Activated CD8-positive, alpha-beta memory T cell treated with anti-CD3 and anti-CD28 coated beads for 4 hours (primary cell): ENCODE measurements at regions not wholly inside any gene's neighbourhood (a gene's known extent, or its start where the extent isn't known, plus 50 kb on each side); places are given as distances from the start of the nearest gene placed in this dataset.

Source experiments
- DNase-seq, 2 donors: peaks; one replicate each; pipeline ENCODE4 v3.0.0-alpha.2; 2020; ENCODE audit warnings: low read depth in 2 of 2

DNA sequence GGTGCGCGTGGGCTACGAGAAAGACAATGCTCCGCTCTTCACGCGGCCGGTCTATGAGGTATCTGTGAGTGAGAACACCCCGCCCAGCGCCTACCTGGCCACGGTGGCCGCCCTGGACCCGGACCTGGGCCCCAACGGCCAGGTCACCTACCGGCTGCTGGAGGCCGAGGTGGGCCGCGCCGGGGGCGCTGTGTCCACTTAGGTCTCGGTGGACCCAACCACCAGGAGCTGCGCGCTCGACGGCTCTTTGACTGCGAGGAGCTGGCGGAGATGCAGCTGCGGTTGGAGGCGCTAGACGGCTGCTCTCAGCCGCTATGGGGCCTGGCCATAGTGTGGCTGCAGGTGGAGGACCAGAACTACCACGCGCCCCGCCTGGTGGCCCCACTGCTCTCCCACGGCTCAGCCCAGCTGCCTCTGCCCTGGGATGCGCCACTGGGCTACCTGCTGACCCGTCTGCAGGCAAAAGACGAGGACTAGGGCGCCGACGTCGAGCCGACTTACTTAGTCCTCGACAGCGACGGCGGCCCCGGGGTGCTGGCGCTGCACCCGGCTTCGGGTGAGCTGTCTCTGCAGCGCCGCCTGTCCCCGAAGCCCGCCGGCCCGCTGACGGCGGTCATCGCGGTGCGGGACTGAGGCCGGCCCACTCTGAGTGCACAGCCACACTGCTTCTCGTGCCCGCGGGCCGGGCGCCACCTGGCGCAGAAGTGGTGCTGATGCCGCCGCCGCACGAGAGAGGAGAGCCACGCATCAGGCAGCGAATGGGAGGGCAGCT is 173.0 kb downstream of the OLFM4 start:
- DNase-seq, result no peak

DNA sequence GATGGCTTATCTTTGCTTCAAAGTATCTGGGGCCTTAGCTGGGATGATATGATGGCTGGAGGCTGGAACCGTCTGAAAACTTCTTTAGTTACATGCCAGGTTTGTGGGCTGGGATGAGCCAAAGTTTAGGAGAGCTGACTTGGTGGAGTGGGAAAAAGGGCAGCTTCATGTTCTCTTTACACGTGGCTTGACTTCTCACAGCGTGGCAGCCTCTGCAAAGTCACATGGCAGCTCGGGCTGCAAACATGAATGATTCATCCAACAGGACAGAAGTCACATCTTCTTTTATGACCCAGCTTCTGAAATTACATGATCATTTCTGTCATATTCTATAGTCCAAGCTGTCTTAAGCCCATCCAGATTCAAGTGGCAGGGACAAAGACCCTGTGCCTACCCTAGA is 176.0 kb downstream of the OLFM4 start:
- DNase-seq, result no peak

DNA sequence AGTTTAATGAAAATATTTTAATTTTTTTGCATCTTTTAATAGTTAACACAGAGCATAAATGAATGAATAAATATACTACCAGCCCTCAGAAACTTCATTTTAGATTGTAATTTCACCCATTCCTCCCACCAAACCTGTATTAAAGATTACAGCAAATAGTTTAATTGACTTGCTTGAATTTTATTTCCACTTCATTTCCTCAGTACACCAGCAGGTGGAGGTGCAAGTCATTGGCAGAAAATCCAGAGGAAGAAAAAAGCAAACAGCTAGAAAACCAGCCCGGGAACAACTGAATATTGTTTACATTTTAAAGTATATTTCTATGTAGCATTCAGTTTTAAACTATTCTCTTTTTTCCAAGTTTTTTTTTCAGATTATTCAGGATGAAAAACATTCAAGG is 177.8 kb downstream of the OLFM4 start:
- DNase-seq, result no peak

DNA sequence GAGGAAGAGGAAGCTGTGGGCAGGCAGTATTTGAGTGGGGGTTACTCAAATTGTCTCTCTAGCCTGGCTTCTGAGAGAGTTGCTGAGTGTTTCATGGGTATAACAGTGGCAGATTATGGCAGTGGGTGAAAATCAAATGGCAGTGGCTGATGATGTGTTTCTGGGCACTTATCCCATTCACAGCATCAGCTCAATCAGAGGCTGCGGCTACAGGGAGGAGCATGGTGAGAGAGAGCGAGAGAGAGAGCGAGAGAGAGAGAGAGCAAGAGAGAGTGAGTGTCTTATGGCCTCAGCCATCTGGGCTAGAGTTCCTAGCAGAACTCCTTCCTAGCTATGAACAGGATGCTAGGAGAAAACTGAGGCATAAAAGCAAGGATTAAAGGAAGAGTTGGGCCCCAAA is 178.9 kb downstream of the OLFM4 start:
- no peak for DNase-seq

DNA sequence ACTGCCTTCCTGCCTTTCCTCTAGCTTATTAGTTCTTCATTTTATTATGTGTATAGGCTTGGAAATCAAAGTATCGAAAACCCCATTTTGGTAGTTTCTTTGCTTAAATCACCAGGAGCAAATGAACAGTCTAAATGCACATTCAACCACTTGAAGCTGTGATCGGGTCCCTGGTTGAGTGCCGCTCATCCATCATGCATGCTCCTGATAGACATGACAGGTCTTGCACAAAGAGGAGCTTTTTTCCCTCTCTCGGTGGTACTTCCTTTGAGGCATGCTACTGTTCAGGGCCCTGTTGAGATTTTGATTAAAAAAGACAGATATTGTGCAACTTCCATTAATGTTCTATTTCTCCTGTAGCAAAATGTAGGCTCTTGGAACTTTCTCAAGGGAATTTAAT is 185.8 kb downstream of the OLFM4 start:
- no peak for DNase-seq

DNA sequence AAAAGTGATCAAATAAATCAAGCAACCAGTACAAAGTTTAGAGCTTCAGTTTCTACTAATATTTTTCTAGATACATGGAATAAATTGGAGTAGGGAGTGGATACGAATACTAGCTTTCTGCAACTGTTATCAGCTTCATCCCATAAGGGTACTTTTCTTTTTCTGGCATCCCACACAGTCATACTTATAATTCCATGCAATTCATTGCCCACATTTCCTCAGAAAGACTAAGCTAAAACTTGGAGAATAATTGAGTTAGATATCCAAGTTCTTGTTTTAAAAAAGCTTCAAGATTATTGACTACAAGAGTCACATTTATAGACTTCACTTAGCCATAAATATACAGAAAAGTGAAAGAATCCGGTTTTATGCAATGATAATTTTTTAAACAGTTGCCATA is 186.9 kb downstream of the OLFM4 start:
- DNase-seq, result no peak

DNA sequence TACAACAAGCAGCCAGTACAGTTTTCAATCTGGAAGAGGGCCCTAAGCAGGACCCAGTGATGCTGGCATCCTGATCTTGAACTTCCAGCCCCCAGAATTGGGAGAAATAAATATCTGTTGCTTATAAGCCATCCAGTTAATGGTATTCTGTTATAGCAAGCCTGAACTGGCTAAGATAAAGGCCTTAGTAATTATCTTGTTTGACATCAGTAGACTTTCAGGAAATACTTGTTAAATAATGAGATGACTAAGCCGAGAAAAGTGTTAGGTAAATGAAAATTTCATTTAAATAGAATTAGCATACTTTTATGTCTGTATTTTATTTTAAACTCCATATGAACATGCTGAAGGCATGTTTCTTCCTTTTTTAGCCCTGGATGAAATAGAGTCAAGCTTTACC is 188.2 kb downstream of the OLFM4 start:
- DNase-seq, result no peak

DNA sequence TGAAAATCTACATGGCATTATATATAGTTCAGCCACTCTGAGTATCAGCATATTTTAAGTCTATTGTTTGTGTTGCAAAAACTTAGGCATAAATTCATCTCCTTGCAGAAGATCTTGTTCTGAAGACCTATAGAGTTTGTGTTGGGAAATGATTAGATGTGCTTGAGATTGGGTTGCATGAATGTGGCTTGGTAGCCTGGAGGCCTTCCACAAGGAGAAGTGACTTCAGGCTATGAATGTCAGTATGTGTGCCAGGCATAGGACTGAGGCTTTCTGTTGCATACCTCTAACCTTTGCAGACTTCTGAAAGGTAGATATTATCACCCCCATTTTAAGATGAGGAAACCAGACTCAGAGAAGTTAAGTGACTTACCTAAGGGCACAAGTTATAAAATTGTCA is 188.6 kb downstream of the OLFM4 start:
- no peak for DNase-seq

DNA sequence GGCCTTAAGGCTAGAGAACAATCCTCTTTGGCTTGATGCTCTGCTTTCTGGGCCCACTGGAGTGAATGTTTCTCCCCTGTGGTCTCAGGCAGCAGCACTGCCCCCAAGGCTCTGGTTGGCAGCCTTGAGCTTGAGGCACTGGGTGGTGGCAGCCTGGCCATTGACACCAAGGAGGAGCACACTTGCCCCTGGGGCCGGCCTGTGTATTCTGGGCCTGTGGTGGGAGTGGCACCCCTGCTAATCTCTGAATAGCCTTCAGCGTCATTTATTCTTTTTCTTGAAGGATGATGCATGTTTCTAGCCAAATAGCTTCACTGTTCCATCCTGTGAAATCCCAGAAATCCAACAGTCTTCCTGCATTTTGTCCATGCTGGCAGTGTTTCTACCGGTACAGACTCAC is 191.4 kb downstream of the OLFM4 start:
- no peak for DNase-seq

DNA sequence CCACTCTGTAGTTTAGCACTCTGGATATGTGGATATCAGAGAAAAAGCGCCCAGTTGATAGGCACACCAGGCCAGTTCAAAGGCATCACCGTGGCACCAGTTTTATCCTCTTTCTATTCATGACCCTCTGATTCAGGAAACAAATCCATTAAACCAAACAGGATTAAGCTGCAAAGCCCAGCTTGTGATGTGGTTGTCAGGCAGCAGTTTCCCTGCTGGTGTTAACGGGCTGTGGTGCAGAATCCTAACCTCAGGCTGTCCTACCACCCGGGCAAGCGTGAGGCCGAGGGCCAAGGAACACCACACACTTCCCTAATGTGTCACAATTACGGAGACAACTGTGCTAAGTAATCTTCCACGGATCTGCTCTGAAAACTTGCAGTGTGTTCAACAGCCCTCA is 209.1 kb downstream of the OLFM4 start:
- no peak for DNase-seq

DNA sequence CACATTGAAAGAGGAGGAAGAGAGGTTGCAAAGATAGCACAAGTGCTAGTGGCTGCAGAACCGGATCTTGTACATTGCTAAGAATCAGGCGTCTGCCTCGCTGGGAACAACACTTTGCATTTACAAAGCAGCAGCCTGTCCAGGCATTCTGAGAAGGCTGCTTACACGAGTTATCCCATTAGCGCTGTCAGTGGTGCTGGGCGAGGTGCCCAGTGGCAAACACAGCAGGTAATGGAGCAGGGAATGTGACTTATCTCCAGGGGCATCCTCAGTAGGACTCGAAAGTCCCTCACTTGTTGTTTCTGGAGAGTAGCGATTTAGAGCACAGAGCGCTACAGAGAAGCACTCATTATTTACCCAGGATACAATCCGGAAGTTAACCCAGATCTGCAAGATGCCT is 209.6 kb downstream of the OLFM4 start:
- DNase-seq, result no peak

DNA sequence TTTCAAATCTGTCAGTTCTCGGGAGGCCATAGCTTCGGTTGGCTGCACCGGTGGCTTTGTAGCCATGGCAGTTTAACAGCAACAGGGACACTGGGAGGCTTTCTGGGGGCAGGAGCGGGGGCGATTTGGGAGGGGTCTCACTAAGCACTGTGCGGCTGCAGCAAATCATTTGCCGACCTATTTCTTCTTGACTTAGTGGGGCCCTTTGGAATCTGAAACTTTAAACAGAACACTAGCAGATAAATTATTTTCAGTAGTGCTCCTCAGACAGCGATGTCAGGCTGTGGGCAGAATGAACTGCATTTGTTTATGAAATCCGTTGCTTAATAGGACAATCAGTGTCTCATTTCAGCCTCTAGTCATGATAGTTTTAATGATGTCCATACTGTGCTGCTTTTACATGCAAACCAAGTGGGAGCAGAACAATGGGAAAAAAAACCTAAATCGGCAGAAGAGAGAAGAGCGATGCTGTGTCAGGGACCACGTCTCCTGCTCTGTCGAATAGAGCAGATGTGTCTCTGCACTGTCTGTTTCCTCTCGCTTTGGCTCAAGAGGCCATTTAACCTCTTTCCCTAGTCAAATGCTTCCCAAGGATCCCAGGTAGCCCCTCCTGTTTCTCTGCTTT is 211.9 kb downstream of the OLFM4 start:
- DNase-seq, result no peak

DNA sequence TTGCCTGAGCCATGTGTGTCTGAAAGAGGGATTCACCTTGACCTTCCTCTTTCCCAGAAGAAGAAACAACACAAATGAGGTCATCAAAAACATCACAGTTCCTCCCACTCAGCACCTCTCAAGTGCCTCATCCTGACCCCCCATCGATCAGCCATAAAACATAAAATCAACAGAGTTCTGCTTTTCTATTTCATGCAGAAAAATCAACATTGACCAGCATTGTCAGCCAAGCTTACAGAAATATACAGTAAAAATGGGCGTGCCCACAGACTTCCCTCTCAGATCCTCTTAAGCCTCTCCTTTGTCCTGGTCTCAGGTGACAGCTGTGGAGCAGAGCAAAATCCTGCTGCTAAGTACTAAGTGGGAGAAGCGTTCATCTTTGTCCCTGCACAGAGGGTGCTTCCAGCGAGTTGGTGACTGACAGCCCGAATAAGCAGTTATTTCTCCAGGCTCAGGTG is 213.3 kb downstream of the OLFM4 start:
- no peak for DNase-seq

DNA sequence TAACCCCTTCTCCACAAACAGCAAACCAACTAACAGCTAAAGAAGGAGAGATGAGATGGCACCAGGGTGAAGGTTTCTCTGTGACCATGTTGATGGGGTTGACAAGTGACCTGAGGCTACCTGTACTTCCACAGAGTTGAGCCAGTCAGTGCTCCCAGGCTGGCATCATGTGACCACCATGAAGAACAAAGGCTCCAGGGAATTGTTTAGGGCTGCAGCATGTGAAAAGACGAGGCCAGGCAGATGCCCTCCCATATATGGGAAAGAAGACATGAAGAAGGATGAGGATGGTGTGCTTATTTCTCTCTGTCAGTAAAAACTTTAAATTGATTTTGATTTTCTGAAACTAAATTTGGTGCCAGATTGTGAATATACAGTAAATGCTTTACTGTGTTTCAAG is 220.6 kb downstream of the OLFM4 start:
- DNase-seq, result no peak

DNA sequence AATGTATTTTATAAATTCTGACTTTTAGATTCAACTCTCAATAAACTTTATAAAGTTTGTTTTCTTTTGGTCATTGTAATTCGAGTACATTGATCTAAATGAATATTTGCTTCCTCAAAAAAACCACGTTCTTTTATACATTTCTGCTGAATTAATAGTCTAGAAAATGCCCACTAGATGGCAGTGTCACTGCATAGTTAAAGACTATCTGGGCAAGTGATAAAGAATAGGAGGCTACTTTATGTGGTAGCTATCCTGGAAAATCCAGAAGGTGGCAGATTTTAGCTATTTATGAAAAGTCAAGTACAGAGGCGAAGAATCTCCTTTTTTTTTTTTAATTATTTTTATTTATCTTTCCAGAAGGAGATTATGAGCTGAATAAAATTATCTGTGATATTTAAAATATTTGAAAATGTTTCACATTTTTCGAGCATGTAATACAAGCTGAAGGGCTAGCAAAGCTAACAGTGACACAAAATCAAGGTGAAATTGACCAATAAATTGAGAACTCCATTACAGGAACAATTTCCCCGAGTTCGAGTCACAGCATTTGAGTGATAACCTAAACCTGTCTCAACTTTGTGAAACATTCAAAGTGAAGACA is 221.8 kb downstream of the OLFM4 start:
- DNase-seq, result no peak

DNA sequence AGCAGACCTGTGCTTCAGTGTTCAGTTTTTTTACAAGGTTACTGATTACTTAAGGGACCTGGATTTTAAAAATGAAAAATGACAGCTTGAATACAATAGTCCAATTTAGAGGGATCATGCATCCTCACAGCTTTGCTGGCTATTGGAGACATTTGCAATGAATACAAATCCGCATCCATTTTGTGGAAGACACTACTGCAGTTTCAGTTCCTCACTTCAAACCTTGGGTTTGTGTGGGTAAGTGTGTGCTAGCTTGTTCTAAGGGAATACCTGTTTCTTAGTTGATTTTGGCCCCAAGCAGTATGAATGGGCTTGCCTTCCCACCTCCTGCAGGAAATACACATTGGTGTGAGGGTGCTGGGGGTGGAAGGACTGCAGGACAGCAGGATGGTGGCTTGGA is 222.4 kb downstream of the OLFM4 start:
- no peak for DNase-seq

DNA sequence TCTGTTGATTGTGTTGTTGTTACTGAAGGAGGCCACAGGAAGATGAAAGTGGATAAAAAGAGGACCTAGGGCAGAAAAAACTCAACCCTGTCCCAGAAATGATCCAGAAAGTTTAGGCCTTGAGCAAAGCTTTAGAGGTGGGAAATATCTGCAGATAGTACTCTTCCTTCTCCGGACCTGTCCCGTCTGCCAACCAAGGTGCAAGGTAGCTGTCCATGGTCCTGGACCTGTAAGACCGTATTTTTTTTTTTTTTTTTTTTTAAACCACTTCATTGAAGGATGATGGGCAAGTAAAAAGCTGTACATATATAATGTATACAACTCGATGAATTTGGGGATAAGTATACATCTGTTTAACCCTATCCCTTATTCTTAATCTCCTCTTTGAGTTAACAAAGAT is 225.9 kb downstream of the OLFM4 start:
- DNase-seq, result no peak

DNA sequence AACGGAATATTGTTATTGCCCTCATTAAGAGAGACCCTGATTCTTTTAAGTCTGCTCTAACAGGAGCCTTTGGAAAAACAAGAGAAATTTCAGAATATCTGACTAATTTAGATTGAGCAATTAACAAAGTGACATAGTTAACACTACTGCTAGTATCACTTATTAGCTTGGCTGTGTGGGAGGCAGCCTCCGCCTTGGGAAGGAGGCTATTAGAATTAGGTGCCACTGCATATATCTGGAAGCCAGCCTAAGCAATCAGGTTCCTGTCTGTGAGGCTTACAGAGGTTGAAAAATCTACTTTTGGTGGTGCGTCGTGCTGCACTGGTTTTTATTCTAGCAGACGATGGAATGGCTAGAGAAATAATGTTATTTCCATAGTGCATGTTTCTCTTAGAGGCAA is 227.2 kb downstream of the OLFM4 start:
- DNase-seq, result no peak

DNA sequence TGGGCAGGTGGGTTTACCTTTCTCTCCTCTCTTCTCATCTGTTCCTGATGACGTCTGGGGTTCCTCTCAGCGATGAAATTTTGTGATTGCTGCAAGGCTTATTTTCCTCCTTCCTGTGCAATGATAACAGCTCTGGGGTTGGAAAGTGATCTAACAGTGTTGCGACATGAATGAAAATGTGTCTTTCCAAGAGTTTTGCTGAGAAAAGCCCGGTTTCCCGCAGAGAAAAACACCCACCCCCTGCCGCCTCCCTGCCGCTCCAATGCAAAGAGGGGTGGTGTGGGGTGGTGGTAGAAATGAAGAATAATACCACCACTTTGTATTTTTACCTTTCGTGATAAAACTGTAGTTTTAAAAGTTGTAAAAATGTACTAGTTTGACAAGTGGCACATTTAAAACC is 232.0 kb downstream of the OLFM4 start:
- no peak for DNase-seq

DNA sequence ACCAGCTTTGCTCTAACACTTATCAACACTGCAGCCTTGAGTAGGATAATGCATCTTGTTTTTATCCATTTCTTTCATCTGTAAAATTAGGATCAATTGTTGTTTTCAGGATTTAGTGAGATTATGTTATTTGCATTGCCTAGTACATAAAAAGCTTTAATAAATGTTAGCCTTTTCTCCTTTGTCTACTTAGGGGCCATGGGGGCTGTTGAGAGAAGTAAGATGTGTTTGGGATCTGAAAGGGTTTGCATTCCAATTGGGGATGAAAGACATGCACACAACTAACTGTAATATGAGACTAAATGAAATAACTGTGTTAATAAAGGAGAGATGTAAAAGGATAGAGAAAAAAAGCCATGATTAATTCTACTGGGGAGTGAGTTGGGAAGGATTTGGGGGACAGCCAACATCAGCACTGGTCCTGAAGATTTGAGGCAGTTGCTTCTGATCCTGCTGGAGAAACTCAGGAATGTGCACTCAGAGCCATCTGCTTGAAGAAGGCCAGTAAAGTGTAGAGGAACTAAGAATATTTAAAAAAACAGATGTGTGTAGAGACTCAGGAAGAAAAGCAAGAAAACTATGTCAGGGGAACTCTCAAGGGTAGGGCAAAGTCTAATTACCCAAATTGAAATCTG is 236.3 kb downstream of the OLFM4 start:
- DNase-seq, result no peak

DNA sequence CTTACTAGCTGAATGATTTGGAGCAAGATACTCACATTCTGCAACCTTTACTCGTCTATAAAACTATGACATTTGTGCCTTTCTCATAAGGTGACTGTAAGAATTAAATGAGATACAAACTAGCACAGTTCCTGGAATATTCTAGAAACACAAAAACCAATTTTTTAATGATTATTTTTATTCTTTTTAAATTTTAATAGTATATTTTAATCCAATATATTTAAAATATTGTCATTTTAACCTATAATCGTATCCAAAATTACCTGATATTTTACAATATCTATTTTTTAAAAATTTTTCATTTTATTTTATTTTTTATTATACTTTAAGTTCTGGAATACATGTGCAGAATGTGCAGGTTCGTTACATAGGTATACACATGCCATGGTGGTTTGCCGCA is 238.1 kb downstream of the OLFM4 start:
- DNase-seq, result no peak

DNA sequence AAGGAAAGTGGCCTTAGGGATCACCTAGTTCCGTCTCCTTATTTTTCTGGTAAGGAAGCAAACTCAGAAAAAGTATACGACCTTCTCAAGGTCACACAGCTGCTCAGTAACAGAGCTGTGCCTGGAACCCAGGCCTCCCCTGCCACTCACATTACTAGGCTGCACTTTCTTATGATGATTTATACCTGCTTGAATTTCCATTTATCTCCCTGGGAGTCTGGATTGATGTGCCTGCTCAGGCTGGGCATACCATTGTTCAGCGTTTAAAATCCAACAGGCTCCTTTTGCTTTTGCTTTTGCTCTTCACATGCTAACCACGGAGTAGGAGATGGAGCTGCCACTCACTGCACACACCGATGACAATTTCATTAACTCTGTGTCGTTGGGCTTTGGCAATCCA is 241.0 kb downstream of the OLFM4 start:
- no peak for DNase-seq

DNA sequence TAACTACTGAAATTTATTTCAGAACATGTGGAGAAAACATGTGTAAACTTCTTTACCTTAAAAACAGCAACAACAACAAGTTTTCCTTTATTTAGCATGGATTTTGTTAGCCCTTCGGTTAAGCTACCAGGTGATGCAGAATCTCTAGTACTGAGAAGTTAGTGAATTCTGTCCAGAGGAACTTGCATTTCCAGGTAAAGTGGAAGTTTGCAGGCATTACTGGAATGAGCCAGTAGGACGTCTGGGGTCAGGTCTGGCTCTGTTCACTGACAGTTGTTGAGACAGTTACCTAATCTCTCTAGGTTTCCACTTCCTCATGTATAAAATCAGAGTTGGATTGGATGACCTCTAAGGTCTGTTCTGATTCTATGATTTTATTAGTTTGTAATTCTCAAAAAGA is 244.3 kb downstream of the OLFM4 start:
- DNase-seq, result no peak
